22Rv1 (cell line): ENCODE measurements at regions not wholly inside any gene's neighbourhood (a gene's known extent, or its start where the extent isn't known, plus 50 kb on each side); places are given as distances from the start of the nearest gene placed in this dataset.

Source experiments
- ZFX ChIP-seq: fragments of 450-650 bp; IDR thresholded peaks from 2 replicates; pipeline ENCODE4 v1.6.1; 2017; ENCODE audit warnings: antibody characterized with exemption, borderline replicate concordance
- TF ChIP-seq, protein P1 (sequence below): fragments of 450-650 bp; IDR thresholded peaks from 2 replicates; pipeline ENCODE4 v1.5.1; 2017; ENCODE audit warnings: mild to moderate bottlenecking

DNA sequence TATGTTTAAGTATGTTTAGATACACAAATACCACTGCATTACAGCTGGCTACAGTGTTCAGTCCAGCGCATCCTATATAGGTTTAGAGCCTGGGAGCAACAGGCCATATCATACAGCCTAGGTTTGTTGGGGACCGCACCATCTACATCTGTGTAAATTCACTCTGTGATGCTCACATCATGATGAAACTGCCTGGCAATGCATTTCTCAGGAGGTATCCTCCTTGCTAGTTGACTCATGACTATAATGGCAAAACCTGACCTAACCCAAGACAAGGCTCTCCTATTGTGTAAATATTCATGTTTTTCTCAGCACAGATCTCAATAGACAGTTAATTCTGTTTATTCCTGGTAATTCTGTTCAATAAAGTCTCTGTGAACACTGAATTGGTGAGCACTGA, 240.7 kb upstream of the PFKP start:
- TF ChIP-seq, protein P1, sequence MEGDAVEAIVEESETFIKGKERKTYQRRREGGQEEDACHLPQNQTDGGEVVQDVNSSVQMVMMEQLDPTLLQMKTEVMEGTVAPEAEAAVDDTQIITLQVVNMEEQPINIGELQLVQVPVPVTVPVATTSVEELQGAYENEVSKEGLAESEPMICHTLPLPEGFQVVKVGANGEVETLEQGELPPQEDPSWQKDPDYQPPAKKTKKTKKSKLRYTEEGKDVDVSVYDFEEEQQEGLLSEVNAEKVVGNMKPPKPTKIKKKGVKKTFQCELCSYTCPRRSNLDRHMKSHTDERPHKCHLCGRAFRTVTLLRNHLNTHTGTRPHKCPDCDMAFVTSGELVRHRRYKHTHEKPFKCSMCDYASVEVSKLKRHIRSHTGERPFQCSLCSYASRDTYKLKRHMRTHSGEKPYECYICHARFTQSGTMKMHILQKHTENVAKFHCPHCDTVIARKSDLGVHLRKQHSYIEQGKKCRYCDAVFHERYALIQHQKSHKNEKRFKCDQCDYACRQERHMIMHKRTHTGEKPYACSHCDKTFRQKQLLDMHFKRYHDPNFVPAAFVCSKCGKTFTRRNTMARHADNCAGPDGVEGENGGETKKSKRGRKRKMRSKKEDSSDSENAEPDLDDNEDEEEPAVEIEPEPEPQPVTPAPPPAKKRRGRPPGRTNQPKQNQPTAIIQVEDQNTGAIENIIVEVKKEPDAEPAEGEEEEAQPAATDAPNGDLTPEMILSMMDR, result no peak
- TF ChIP-seq ZFX, result no peak
